ENCODE measurements at regions not wholly inside any gene's neighbourhood (a gene's known extent, or its start where the extent isn't known, plus 50 kb on each side); places are given as distances from the start of the nearest gene placed in this dataset.

- Mint-ChIP-seq H3K36me3 (ENCODE audit: insufficient read depth) (no peaks in the 10 kb centered on the region), H3K27me3 (peaks cover 7 to 30% of the 10 kb centered on the region in 2 donors), H3K9me3 (peaks cover 0 to 8% of the 10 kb centered on the region in 2 donors), H3K4me3 (no peak overlapping the region), H3K27ac (no peak overlapping the region), H3K4me1 (ENCODE audit: low read depth in 2 of 2) (peaks cover 0 to 2% of the 10 kb centered on the region in 2 donors)
- no peak for ATAC-seq (replicated peaks)
- DNase-seq = no peak
These were observed 182.0 kb upstream of the RGMA start for GRCh38 chr15:93270937-93271467.

- ATAC-seq (replicated peaks) (no peak), DNase-seq (no peak)
- H3K36me3 Mint-ChIP-seq (ENCODE audit: insufficient read depth) = no peaks in the 10 kb centered on the region
- peaks cover 0 to 8% of the 10 kb centered on the region in 2 donors for H3K9me3 Mint-ChIP-seq
- peaks cover 6 to 44% of the 10 kb centered on the region in 2 donors for H3K27me3 Mint-ChIP-seq
- peaks cover 0 to 2% of the 10 kb centered on the region in 2 donors for H3K4me1 Mint-ChIP-seq (ENCODE audit: low read depth in 2 of 2)
- H3K27ac Mint-ChIP-seq = no peak overlapping the region
- no peak overlapping the region for H3K4me3 Mint-ChIP-seq
These were observed 179.1 kb upstream of the RGMA start for GRCh38 chr15:93268066-93268465.

GRCh38 chr15:93266291-93266690, 177.3 kb upstream of the RGMA start:
- ATAC-seq (replicated peaks) = no peak
- Mint-ChIP-seq H3K36me3 (ENCODE audit: insufficient read depth) (no peaks in the 10 kb centered on the region), H3K27ac (peak overlapping the region in 1 of 2 donors; percentile 58), H3K9me3 (no peaks in the 10 kb centered on the region), H3K4me3 (no peak overlapping the region), H3K4me1 (ENCODE audit: low read depth in 2 of 2) (peaks cover 3 to 6% of the 10 kb centered on the region in 2 donors), H3K27me3 (peaks cover 13 to 58% of the 10 kb centered on the region in 2 donors)
- DNase-seq = no peak

GRCh38 chr15:93265111-93265556, 176.1 kb upstream of the RGMA start:
- H3K9me3 Mint-ChIP-seq = no peaks in the 10 kb centered on the region
- no peaks in the 10 kb centered on the region for H3K36me3 Mint-ChIP-seq (ENCODE audit: insufficient read depth)
- peaks cover 23 to 65% of the 10 kb centered on the region in 2 donors for H3K27me3 Mint-ChIP-seq
- H3K27ac Mint-ChIP-seq = no peak overlapping the region
- ATAC-seq (replicated peaks) (no peak), DNase-seq (no peak)
- no peak overlapping the region for H3K4me3 Mint-ChIP-seq
- H3K4me1 Mint-ChIP-seq (ENCODE audit: low read depth in 2 of 2) = peaks cover 3 to 6% of the 10 kb centered on the region in 2 donors

GRCh38 chr15:93261845-93262244, 172.8 kb upstream of the RGMA start:
- no peak overlapping the region for H3K27ac Mint-ChIP-seq
- peaks cover 36 to 60% of the 10 kb centered on the region in 2 donors for H3K27me3 Mint-ChIP-seq
- H3K4me3 Mint-ChIP-seq = no peak overlapping the region
- no peaks in the 10 kb centered on the region for H3K9me3 Mint-ChIP-seq
- peaks cover 3 to 4% of the 10 kb centered on the region in 2 donors for H3K4me1 Mint-ChIP-seq (ENCODE audit: low read depth in 2 of 2)
- DNase-seq (no peak), ATAC-seq (replicated peaks) (no peak)
- H3K36me3 Mint-ChIP-seq (ENCODE audit: insufficient read depth) = no peaks in the 10 kb centered on the region

- DNase-seq = no peak
- H3K27ac Mint-ChIP-seq = no peak overlapping the region
- ATAC-seq (replicated peaks) = no peak
- H3K4me1 Mint-ChIP-seq (ENCODE audit: low read depth in 2 of 2) = peaks cover 3 to 4% of the 10 kb centered on the region in 2 donors
- H3K27me3 Mint-ChIP-seq = peaks cover 30 to 69% of the 10 kb centered on the region in 2 donors
- H3K36me3 Mint-ChIP-seq (ENCODE audit: insufficient read depth) = no peaks in the 10 kb centered on the region
- H3K4me3 Mint-ChIP-seq = no peak overlapping the region
- H3K9me3 Mint-ChIP-seq = no peaks in the 10 kb centered on the region
These were observed 168.9 kb upstream of the RGMA start for GRCh38 chr15:93257920-93258319.

GRCh38 chr15:93253681-93254080, 164.7 kb upstream of the RGMA start:
- Mint-ChIP-seq H3K27ac (no peak overlapping the region), H3K27me3 (peaks cover 25 to 69% of the 10 kb centered on the region in 2 donors), H3K4me1 (ENCODE audit: low read depth in 2 of 2) (no peaks in the 10 kb centered on the region), H3K36me3 (ENCODE audit: insufficient read depth) (no peaks in the 10 kb centered on the region), H3K4me3 (no peak overlapping the region), H3K9me3 (no peaks in the 10 kb centered on the region)
- no peak for ATAC-seq (replicated peaks)
- DNase-seq = no peak

GRCh38 chr15:93252780-93253179, 163.8 kb upstream of the RGMA start:
- DNase-seq (no peak), ATAC-seq (replicated peaks) (no peak)
- Mint-ChIP-seq H3K27me3 (peaks cover 29 to 73% of the 10 kb centered on the region in 2 donors), H3K4me3 (no peak overlapping the region), H3K4me1 (ENCODE audit: low read depth in 2 of 2) (no peaks in the 10 kb centered on the region), H3K9me3 (no peaks in the 10 kb centered on the region), H3K27ac (no peak overlapping the region), H3K36me3 (ENCODE audit: insufficient read depth) (no peaks in the 10 kb centered on the region)

GRCh38 chr15:93250950-93251349, 161.9 kb upstream of the RGMA start:
- H3K36me3 Mint-ChIP-seq (ENCODE audit: insufficient read depth) = no peaks in the 10 kb centered on the region
- H3K27me3 Mint-ChIP-seq = peaks cover 45 to 84% of the 10 kb centered on the region in 2 donors
- H3K27ac Mint-ChIP-seq = no peak overlapping the region
- DNase-seq (no peak), ATAC-seq (replicated peaks) (no peak)
- H3K4me3 Mint-ChIP-seq = no peak overlapping the region
- H3K4me1 Mint-ChIP-seq (ENCODE audit: low read depth in 2 of 2) = no peaks in the 10 kb centered on the region
- H3K9me3 Mint-ChIP-seq = no peaks in the 10 kb centered on the region

GRCh38 chr15:93250209-93250608, 161.2 kb upstream of the RGMA start:
- ATAC-seq (replicated peaks) (no peak), DNase-seq (no peak)
- Mint-ChIP-seq H3K9me3 (no peaks in the 10 kb centered on the region), H3K27me3 (peaks cover 51 to 85% of the 10 kb centered on the region in 2 donors), H3K27ac (no peak overlapping the region), H3K36me3 (ENCODE audit: insufficient read depth) (no peaks in the 10 kb centered on the region), H3K4me1 (ENCODE audit: low read depth in 2 of 2) (no peaks in the 10 kb centered on the region), H3K4me3 (no peak overlapping the region)

GRCh38 chr15:93249623-93250022, 160.6 kb upstream of the RGMA start:
- DNase-seq (no peak), ATAC-seq (replicated peaks) (no peak)
- Mint-ChIP-seq H3K27me3 (peaks cover 53 to 88% of the 10 kb centered on the region in 2 donors), H3K27ac (no peak overlapping the region), H3K4me3 (no peak overlapping the region), H3K9me3 (no peaks in the 10 kb centered on the region), H3K36me3 (ENCODE audit: insufficient read depth) (no peaks in the 10 kb centered on the region), H3K4me1 (ENCODE audit: low read depth in 2 of 2) (no peaks in the 10 kb centered on the region)

- ATAC-seq (replicated peaks) = no peak
- no peak for DNase-seq
- H3K4me3 Mint-ChIP-seq = no peak overlapping the region
- no peaks in the 10 kb centered on the region for H3K36me3 Mint-ChIP-seq (ENCODE audit: insufficient read depth)
- H3K27ac Mint-ChIP-seq = no peak overlapping the region
- no peaks in the 10 kb centered on the region for H3K4me1 Mint-ChIP-seq (ENCODE audit: low read depth in 2 of 2)
- peaks cover 53 to 73% of the 10 kb centered on the region in 2 donors for H3K27me3 Mint-ChIP-seq
- H3K9me3 Mint-ChIP-seq = no peaks in the 10 kb centered on the region
These were observed 158.6 kb upstream of the RGMA start for GRCh38 chr15:93247466-93248121.

GRCh38 chr15:93246266-93247242, 157.5 kb upstream of the RGMA start:
- Mint-ChIP-seq H3K36me3 (ENCODE audit: insufficient read depth) (no peaks in the 10 kb centered on the region), H3K4me1 (ENCODE audit: low read depth in 2 of 2) (no peaks in the 10 kb centered on the region), H3K27ac (no peak overlapping the region), H3K4me3 (no peak overlapping the region), H3K9me3 (no peaks in the 10 kb centered on the region), H3K27me3 (peaks cover 51 to 66% of the 10 kb centered on the region in 2 donors)
- ATAC-seq (replicated peaks) = no peak
- no peak for DNase-seq

All from effector memory CD8-positive, alpha-beta T cell (primary cell).